IPS-15b (cell line): ENCODE measurements at regions not wholly inside any gene's neighbourhood (a gene's known extent, or its start where the extent isn't known, plus 50 kb on each side); places are given as distances from the start of the nearest gene placed in this dataset.

ENCODE experiments used
- H3K27me3 ChIP-seq: one replicate; pipeline ENCODE4 v1.6.1; 2013; ENCODE audit warnings: low read length; ENCODE audit not compliant: control insufficient read depth, insufficient read depth
- H3K36me3 ChIP-seq: one replicate; pipeline ENCODE4 v1.6.1; 2013; ENCODE audit warnings: low read length; ENCODE audit not compliant: control insufficient read depth, insufficient read depth
- H3K4me1 ChIP-seq: one replicate; pipeline ENCODE4 v1.6.1; 2013; ENCODE audit warnings: mild to moderate bottlenecking, low read length; ENCODE audit not compliant: control insufficient read depth, insufficient read depth
- H3K4me3 ChIP-seq: one replicate; pipeline ENCODE4 v1.5.1; 2013; ENCODE audit warnings: low read depth, low read length
- H3K9ac ChIP-seq: one replicate; pipeline ENCODE4 v1.6.1; 2013; ENCODE audit warnings: low read depth, mild to moderate bottlenecking, low read length
- H3K9me3 ChIP-seq: one replicate; pipeline ENCODE4 v1.6.1; 2013; ENCODE audit warnings: mild to moderate bottlenecking, low read length; ENCODE audit not compliant: control insufficient read depth, insufficient read depth

DNA sequence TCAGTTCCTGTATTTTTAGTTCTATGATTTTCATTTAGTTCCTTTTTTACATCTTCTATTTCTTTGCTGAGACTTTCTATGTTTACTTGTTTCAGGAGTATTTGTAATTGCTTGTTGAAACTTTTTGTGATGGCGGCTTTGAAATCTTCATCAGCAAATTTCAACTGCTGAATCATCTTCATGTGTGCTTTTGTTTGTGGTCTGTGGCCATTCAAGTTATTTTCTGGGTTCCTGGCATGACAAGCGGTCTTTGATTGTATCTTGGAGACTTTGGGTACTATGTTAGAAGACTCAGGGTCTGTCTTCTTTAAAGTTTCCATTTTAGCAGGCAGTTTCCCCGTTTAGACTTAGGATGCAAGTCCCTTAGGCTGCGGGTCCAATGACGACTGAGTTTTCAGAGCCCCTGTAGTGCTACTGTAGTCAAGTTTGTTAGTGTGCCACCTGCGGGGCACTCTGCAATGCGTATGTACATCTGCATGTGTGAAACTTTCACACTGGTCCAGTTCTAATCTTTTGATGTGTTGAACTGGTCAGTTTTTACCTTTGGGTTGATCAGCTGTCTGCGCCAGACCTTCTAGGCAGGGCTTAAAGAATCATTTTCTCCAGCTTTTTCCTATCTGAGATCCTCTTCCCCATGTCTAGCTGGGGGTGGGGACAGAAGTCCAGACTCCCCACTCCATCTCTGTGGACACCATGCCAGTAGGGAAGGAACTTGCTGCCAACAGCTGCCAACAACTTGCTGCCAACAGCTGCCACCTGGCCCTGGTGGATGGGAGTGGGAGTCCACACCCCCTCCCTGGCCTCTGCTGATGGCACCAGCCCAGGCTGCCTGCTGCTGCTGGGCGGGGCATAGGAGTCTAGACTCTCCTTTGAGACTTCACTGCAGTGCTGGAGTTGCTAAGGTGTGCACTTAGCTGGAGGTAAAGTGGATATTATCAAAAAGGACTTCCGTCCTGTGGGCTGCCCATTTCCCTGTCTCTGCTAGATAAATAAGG, 190.9 kb downstream of the TJP1 start:
- H3K4me1 ChIP-seq: peaks cover 2% of the 10 kb centered on the region
- H3K36me3 ChIP-seq: no peaks in the 10 kb centered on the region
- no peak overlapping the region for H3K4me3 ChIP-seq
- no peaks in the 10 kb centered on the region for H3K27me3 ChIP-seq
- no peaks in the 10 kb centered on the region for H3K9me3 ChIP-seq
- H3K9ac ChIP-seq: no peak overlapping the region

DNA sequence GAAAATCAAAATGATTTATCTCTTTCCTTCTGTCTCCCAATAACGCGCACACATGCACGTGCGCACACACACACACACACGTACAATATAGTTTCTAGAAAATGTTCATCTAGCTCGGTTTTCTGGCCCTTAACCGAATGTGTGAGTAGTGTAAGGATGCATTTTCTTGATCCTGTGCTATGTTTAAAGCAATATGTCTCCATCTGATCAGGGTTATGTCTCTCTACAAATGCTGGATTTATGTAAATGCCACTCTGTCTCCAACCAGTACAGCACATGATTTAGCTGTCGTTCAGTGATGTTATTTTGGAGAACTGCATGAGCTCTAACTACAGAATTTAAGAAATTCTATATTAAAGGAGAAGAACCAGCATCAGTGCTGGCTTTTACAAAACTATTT, 198.0 kb downstream of the TJP1 start:
- H3K27me3 ChIP-seq: no peaks in the 10 kb centered on the region
- no peak overlapping the region for H3K4me3 ChIP-seq
- H3K9ac ChIP-seq: no peak overlapping the region
- no peaks in the 10 kb centered on the region for H3K36me3 ChIP-seq
- no peaks in the 10 kb centered on the region for H3K4me1 ChIP-seq
- H3K9me3 ChIP-seq: no peaks in the 10 kb centered on the region

DNA sequence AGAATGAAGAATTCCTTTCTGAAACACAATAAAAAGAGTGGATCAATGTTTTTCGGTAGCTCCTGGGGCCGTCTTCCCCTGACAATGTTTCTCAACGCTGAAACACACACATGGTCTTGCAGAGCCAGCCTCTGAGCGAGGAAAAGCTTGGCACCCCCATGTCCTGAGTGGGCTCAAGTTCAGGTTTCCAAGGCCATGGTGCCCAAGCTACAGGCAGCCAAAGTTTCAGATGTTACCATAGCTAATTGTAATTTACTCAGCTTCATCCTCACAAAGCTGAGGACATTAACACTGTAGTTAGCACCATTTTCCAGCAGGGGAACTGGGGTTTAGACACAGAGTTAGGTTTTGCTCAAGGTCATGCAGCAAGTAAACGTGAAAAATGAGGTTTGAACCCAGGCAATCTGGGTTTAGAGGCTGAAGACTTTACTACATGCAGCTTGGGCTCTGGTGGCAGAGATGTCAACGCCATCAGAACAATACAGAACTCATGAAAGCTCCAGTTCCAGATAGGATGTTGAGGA, 199.1 kb downstream of the TJP1 start:
- Histone ChIP-seq H3K4me1 (no peaks in the 10 kb centered on the region), H3K27me3 (no peaks in the 10 kb centered on the region), H3K9me3 (no peaks in the 10 kb centered on the region), H3K36me3 (no peaks in the 10 kb centered on the region), H3K9ac (no peak overlapping the region), H3K4me3 (no peak overlapping the region)

DNA sequence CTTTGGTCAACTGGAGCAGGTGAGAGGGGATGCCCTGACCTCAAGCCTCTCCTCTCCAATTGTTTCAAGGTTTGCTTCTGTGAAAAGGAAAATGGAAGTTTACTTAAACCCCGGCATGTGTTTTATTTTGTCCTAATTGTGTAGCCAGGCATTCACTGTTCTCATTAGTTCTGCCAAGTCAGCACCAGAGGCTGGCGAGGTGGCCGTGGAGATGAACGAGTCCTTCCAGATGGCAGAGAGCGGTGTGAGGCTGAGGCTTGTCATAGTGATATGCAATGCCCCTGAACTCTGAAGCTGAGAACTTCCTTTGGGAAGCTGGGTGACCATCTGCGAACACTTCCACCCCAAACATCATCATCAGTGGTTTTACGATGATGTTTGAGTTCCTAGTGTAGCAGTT, 199.6 kb downstream of the TJP1 start:
- H3K27me3 ChIP-seq: no peaks in the 10 kb centered on the region

DNA sequence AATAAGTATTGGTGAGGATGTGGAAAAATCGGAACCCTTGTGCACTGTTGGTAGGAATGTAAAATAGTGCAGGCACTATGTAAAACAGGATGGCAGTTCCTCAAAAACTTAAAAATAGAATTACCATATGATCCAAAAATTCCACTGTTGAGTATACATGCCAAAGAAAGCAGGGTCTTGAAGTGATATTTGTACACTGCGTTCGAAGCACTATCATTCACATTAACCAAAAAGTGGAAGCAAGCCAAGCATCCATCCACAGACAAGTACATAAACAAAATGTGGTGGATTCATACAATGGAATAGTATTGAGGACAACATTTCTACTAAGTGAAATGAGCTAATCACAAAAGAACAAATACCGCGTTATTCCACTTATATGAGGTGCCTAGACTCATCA, 200.7 kb downstream of the TJP1 start:
- H3K27me3 ChIP-seq: no peaks in the 10 kb centered on the region
- H3K4me3 ChIP-seq: no peak overlapping the region
- H3K36me3 ChIP-seq: no peaks in the 10 kb centered on the region
- no peak overlapping the region for H3K9ac ChIP-seq
- no peaks in the 10 kb centered on the region for H3K4me1 ChIP-seq
- no peaks in the 10 kb centered on the region for H3K9me3 ChIP-seq

More for the DNA sequence above, 199.6 kb downstream of the TJP1 start:
- Histone ChIP-seq H3K4me3 (no peak overlapping the region), H3K4me1 (no peaks in the 10 kb centered on the region), H3K9ac (no peak overlapping the region), H3K9me3 (no peaks in the 10 kb centered on the region), H3K36me3 (no peaks in the 10 kb centered on the region)

DNA sequence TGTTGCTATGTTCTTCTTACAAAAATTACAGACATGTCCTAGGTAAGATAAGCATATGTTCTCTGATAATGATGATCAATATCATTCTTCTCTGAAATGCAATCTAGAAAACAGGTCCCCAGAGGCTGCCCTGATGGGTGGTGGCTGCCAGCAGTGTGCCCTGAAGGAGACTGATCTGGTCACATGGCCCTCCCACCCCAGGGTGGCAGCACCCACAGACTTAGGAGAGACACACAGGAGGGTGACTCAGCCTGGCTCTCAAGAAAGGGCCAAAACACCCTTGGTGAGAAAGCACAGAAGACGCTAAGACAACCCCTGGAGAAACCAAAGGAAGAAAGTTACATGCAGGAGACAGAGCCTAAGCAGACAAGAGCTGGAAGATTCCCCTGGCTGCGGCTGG, 203.7 kb downstream of the TJP1 start:
- Histone ChIP-seq H3K36me3 (no peaks in the 10 kb centered on the region), H3K27me3 (no peaks in the 10 kb centered on the region), H3K4me1 (peaks cover 1% of the 10 kb centered on the region), H3K9ac (no peak overlapping the region), H3K9me3 (no peaks in the 10 kb centered on the region), H3K4me3 (no peak overlapping the region)

GRCh38 chr15:29616512-29616911, 205.8 kb downstream of the TJP1 start:
- H3K9ac ChIP-seq: no peak overlapping the region
- peaks cover 12% of the 10 kb centered on the region for H3K4me1 ChIP-seq

DNA sequence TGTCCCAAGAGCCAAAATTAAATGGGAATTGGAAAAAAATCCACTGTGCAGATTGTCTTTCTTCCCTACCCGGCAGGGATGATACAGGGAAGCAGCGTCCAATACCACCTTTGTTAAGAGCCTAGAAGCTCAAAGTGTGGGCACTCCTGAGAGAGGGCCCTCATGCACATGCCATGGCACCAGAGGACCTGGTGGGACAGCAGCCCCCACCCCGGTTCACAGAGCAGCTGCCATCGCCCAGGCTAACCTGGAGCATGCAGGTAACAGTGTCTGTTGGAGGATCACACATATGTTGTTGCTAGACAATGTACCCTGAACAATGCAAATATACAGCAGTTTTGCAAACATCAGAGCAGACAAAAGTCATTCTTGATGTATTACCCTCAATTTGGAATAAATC, 206.5 kb downstream of the TJP1 start:
- H3K9ac ChIP-seq: no peak overlapping the region
- no peak overlapping the region for H3K4me3 ChIP-seq
- H3K27me3 ChIP-seq: peaks cover 4% of the 10 kb centered on the region
- H3K4me1 ChIP-seq: peaks cover 18% of the 10 kb centered on the region
- H3K9me3 ChIP-seq: no peaks in the 10 kb centered on the region
- no peaks in the 10 kb centered on the region for H3K36me3 ChIP-seq

More at GRCh38 chr15:29616512-29616911, 205.8 kb downstream of the TJP1 start:
- no peak overlapping the region for H3K4me3 ChIP-seq
- peaks cover 3% of the 10 kb centered on the region for H3K27me3 ChIP-seq
- H3K9me3 ChIP-seq: no peaks in the 10 kb centered on the region
- H3K36me3 ChIP-seq: no peaks in the 10 kb centered on the region

- H3K36me3 ChIP-seq: no peaks in the 10 kb centered on the region
Measured at GRCh38 chr15:29613951-29614382, 208.3 kb downstream of the TJP1 start.

GRCh38 chr15:29612701-29613100, 209.6 kb downstream of the TJP1 start:
- peaks cover 23% of the 10 kb centered on the region for H3K4me1 ChIP-seq
- H3K9me3 ChIP-seq: no peaks in the 10 kb centered on the region
- no peaks in the 10 kb centered on the region for H3K36me3 ChIP-seq
- H3K4me3 ChIP-seq: no peak overlapping the region
- H3K27me3 ChIP-seq: peaks cover 4% of the 10 kb centered on the region
- H3K9ac ChIP-seq: no peak overlapping the region

More at GRCh38 chr15:29613951-29614382, 208.3 kb downstream of the TJP1 start:
- Histone ChIP-seq H3K4me3 (no peak overlapping the region), H3K4me1 (peaks cover 23% of the 10 kb centered on the region), H3K9me3 (no peaks in the 10 kb centered on the region), H3K27me3 (peaks cover 4% of the 10 kb centered on the region), H3K9ac (no peak overlapping the region)

- no peaks in the 10 kb centered on the region for H3K36me3 ChIP-seq
- H3K27me3 ChIP-seq: peaks cover 4% of the 10 kb centered on the region
- H3K4me3 ChIP-seq: no peak overlapping the region
- peaks cover 23% of the 10 kb centered on the region for H3K4me1 ChIP-seq
- H3K9ac ChIP-seq: no peak overlapping the region
- no peaks in the 10 kb centered on the region for H3K9me3 ChIP-seq
Measured at GRCh38 chr15:29612096-29612495, 210.2 kb downstream of the TJP1 start.

- Histone ChIP-seq H3K4me1 (peaks cover 23% of the 10 kb centered on the region), H3K36me3 (no peaks in the 10 kb centered on the region), H3K9me3 (no peaks in the 10 kb centered on the region), H3K4me3 (no peak overlapping the region), H3K27me3 (peaks cover 4% of the 10 kb centered on the region), H3K9ac (no peak overlapping the region)
Measured at GRCh38 chr15:29611057-29611456, 211.2 kb downstream of the TJP1 start.
